Endothelial cell (in vitro differentiated cells): ENCODE measurements at regions not wholly inside any gene's neighbourhood (a gene's known extent, or its start where the extent isn't known, plus 50 kb on each side); places are given as distances from the start of the nearest gene placed in this dataset.

Experiments used
- DNase-seq: peaks from one replicate; pipeline ENCODE4 v3.0.0; 2021; ENCODE audit warnings: low spot score
- H3K27ac Mint-ChIP-seq: one replicate; pipeline ENCODE4 v1.8.0; 2021; ENCODE audit warnings: mixed read lengths, inconsistent platforms; ENCODE audit not compliant: unreplicated experiment
- H3K27me3 Mint-ChIP-seq: one replicate; pipeline ENCODE4 v1.8.0; 2021; ENCODE audit warnings: mild to moderate bottlenecking, moderate library complexity, mixed read lengths, inconsistent platforms; ENCODE audit not compliant: unreplicated experiment
- H3K36me3 Mint-ChIP-seq: one replicate; pipeline ENCODE4 v1.8.0; 2021; ENCODE audit warnings: mild to moderate bottlenecking, low read depth, mixed read lengths, inconsistent platforms; ENCODE audit not compliant: unreplicated experiment
- H3K4me1 Mint-ChIP-seq: one replicate; pipeline ENCODE4 v1.8.0; 2021; ENCODE audit warnings: mild to moderate bottlenecking, mixed read lengths, inconsistent platforms; ENCODE audit not compliant: unreplicated experiment
- H3K4me3 Mint-ChIP-seq: one replicate; pipeline ENCODE4 v1.8.0; 2021; ENCODE audit warnings: mild to moderate bottlenecking, mixed read lengths, inconsistent platforms; ENCODE audit not compliant: unreplicated experiment
- H3K9me3 Mint-ChIP-seq: one replicate; pipeline ENCODE4 v1.8.0; 2021; ENCODE audit warnings: mixed read lengths, inconsistent platforms; ENCODE audit not compliant: unreplicated experiment
- TF ChIP-seq, protein P1 (sequence below): fragments of 200-600 bp; sonication (generic); IDR thresholded peaks from one replicate; pipeline ENCODE4 v1.5.0; 2021; ENCODE audit warnings: antibody characterized with exemption; ENCODE audit not compliant: unreplicated experiment

DNA sequence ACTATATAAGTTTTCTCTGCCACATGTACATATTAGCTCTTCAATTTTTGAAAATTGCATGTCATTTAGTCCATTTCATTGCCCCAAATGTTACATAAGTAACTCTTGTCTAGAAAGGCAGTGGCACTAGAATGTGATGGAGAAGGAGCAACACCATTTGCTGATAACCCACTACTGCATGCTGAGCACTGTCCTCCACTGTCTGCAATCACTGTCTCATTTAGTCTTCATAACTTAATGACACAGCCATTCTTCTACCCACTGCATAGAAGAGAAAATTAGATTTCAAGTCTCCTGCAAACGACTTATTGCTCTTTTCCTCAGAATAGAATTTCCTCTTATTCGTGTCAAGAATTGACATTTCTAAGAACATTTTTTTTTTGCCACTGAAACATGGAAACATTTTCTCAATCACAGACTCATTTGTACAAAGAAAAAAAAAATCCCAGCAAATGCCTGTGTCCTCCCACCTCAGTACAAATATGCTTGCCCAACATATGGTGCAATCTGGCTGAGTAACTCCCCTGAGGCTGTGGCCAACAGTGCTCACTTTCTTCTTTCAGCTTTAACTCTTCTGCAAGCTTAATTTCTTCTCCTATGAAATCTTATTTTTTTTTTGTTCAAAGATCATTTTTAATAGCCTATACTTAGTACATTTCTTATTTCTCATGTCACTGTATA is 768.6 kb upstream of the HS6ST1 start:
- TF ChIP-seq, protein P1, sequence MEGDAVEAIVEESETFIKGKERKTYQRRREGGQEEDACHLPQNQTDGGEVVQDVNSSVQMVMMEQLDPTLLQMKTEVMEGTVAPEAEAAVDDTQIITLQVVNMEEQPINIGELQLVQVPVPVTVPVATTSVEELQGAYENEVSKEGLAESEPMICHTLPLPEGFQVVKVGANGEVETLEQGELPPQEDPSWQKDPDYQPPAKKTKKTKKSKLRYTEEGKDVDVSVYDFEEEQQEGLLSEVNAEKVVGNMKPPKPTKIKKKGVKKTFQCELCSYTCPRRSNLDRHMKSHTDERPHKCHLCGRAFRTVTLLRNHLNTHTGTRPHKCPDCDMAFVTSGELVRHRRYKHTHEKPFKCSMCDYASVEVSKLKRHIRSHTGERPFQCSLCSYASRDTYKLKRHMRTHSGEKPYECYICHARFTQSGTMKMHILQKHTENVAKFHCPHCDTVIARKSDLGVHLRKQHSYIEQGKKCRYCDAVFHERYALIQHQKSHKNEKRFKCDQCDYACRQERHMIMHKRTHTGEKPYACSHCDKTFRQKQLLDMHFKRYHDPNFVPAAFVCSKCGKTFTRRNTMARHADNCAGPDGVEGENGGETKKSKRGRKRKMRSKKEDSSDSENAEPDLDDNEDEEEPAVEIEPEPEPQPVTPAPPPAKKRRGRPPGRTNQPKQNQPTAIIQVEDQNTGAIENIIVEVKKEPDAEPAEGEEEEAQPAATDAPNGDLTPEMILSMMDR, result no peak
- Mint-ChIP-seq H3K4me3 (no peak overlapping the region), H3K36me3 (no peaks in the 10 kb centered on the region), H3K27ac (no peak overlapping the region), H3K4me1 (no peaks in the 10 kb centered on the region), H3K27me3 (no peaks in the 10 kb centered on the region), H3K9me3 (no peaks in the 10 kb centered on the region)
- no peak for DNase-seq

DNA sequence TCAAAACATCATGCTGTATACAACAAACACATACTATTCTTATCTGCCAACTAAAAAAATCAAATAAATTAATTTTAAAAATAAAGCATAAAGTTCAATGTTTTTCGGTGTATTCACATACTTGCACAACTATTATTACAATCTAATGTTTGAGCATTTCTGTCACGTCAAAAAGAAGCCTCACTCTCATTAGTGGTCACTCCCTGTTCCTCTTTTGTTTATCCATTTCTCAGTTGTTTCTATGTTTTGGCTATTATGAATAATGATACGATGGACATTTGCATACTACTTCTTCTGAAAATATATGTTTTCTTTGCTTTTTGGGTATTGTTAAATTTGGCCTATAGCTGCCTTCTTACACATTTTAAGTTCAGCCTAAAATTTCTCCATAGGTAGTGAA is 773.0 kb upstream of the HS6ST1 start:
- DNase-seq, result no peak
- no peak overlapping the region for H3K4me3 Mint-ChIP-seq
- H3K9me3 Mint-ChIP-seq, result no peaks in the 10 kb centered on the region
- H3K4me1 Mint-ChIP-seq, result no peaks in the 10 kb centered on the region
- no peaks in the 10 kb centered on the region for H3K27me3 Mint-ChIP-seq
- H3K36me3 Mint-ChIP-seq, result no peaks in the 10 kb centered on the region
- H3K27ac Mint-ChIP-seq, result no peak overlapping the region
- TF ChIP-seq, protein P1, result no peak

DNA sequence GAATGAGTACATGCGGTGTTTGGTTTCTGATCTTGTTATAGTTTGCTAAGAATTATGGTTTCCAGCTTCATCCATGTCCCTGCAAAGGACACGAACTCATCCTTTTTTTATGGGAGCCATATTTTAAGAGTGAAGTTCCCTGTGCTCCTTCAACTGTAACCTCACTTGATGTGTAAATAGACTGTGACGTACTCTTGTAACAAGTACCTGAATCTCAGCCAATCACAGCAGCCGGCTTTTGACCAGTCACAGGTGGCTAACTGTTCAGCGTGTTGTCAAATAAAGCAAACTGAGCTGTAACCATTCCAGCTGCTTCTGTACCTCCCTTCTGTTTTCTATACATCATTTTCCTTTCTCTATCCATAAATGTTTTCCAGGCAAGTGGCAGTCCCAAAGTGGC is 774.3 kb upstream of the HS6ST1 start:
- no peak overlapping the region for H3K27ac Mint-ChIP-seq
- no peak for DNase-seq
- no peaks in the 10 kb centered on the region for H3K9me3 Mint-ChIP-seq
- H3K4me3 Mint-ChIP-seq, result no peak overlapping the region
- no peaks in the 10 kb centered on the region for H3K4me1 Mint-ChIP-seq
- H3K36me3 Mint-ChIP-seq, result no peaks in the 10 kb centered on the region
- TF ChIP-seq, protein P1, result no peak
- H3K27me3 Mint-ChIP-seq, result no peaks in the 10 kb centered on the region

DNA sequence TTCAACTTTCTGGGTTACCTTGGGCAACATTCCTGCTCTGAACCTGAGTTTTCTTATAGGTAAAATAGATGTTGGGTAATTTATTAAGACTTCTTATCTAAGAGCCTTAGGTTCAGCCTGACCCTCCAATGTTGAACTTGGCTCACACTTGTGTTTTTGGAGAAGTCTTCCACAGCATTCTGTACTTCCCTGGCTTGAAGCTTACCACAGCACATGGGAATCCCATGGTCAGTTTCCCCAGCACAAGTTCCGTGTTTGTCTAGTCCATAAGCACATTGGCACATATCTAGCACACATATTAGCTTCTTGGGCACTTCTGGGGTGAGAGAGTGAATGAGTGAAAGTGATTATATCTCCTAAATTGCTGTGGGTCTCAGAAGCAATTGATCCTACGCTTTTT is 782.5 kb upstream of the HS6ST1 start:
- Mint-ChIP-seq H3K27me3 (no peaks in the 10 kb centered on the region), H3K4me1 (no peaks in the 10 kb centered on the region), H3K9me3 (no peaks in the 10 kb centered on the region), H3K36me3 (no peaks in the 10 kb centered on the region), H3K27ac (no peak overlapping the region), H3K4me3 (no peak overlapping the region)
- no peak for DNase-seq
- TF ChIP-seq, protein P1, result no peak

DNA sequence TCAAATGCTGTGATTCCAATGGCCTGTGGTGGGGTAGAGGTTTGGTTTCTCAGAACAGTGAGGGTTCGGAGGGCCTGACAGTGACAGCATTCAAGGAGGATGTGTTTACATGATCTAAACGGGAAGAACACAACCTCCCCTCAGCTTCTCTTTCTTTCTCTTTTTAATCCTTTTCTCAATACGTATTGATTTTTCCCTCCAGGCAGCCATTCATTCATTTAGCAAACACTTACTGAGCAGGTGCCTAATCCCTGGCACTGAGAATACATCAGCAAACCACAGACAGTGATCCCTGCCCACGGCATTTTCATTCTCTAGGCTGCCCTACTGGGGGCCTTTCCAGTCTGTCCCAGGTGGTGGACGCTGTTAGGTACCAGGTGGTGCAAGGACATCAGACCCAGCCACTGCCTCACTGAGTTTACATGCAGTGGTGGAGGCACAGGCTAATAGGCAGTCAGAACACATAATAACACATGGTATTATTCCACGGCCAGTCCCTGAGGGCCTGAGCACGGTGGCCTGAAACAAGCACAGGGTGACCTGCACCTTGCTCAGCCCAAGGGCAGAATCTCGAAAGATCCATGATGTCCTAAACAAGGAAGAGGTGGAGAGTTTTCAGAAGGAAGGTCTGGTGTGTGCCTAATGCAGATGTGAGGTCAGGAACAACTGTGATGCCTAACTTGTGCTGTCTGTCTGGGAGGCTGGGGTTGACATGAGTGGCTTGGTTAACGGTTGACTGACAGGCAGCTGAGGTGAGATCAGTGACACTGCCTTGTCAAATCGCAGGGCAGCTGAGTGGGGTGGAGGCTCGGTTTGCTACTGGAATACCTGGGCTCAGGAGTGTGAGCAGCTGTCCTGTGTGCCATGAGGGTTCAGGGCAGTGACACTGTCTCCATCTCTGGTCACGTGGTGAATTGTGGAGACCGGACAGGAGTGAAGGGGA is 785.5 kb upstream of the HS6ST1 start:
- no peaks in the 10 kb centered on the region for H3K27me3 Mint-ChIP-seq
- H3K27ac Mint-ChIP-seq, result no peak overlapping the region
- TF ChIP-seq, protein P1, result no peak
- H3K36me3 Mint-ChIP-seq, result no peaks in the 10 kb centered on the region
- DNase-seq, result no peak
- H3K9me3 Mint-ChIP-seq, result no peaks in the 10 kb centered on the region
- no peaks in the 10 kb centered on the region for H3K4me1 Mint-ChIP-seq
- no peak overlapping the region for H3K4me3 Mint-ChIP-seq
